Activated CD4-positive, alpha-beta T cell treated with anti-CD3 and anti-CD28 coated beads, Interleukin-2, Interleukin-6, amounts not matched to agents 100 ng/mL and 50 ng/mL, durations not matched to agents 16 hours and 8 hours (primary cell): ENCODE measurements at regions not wholly inside any gene's neighbourhood (a gene's known extent, or its start where the extent isn't known, plus 50 kb on each side); places are given as distances from the start of the nearest gene placed in this dataset.

Experiments used
- DNase-seq: peaks from one replicate; pipeline ENCODE4 v3.0.0-alpha.2; 2020

GRCh38 chr2:238562446-238562845, 135.7 kb downstream of the ASB1 start:
- no peak for DNase-seq

- DNase-seq, result no peak
Measured at GRCh38 chr2:238563551-238563950, 136.8 kb downstream of the ASB1 start.

GRCh38 chr2:238564286-238564920, 137.7 kb downstream of the ASB1 start:
- no peak for DNase-seq

- no peak for DNase-seq
Measured at GRCh38 chr2:238565031-238565430, 138.3 kb downstream of the ASB1 start.

GRCh38 chr2:238566001-238566645, 139.4 kb downstream of the ASB1 start:
- no peak for DNase-seq

GRCh38 chr2:238567067-238567855, 140.5 kb downstream of the ASB1 start:
- DNase-seq, result no peak

GRCh38 chr2:238567996-238568395, 141.3 kb downstream of the ASB1 start:
- DNase-seq, result no peak

- DNase-seq, result no peak
Measured at GRCh38 chr2:238568455-238569440, 142.0 kb downstream of the ASB1 start.

- no peak for DNase-seq
Measured at GRCh38 chr2:238569507-238570195, 142.9 kb downstream of the ASB1 start.

GRCh38 chr2:238570391-238570790, 143.7 kb downstream of the ASB1 start:
- no peak for DNase-seq

GRCh38 chr2:238570926-238571325, 144.2 kb downstream of the ASB1 start:
- no peak for DNase-seq

GRCh38 chr2:238571661-238572372, 145.1 kb downstream of the ASB1 start:
- DNase-seq, result no peak

- peak; percentile 11 for DNase-seq
Measured at GRCh38 chr2:238573065-238573778, 146.5 kb downstream of the ASB1 start.

- no peak for DNase-seq
Measured at GRCh38 chr2:238573916-238574315, 147.2 kb downstream of the ASB1 start.

GRCh38 chr2:238574490-238575271, 148.0 kb downstream of the ASB1 start:
- DNase-seq, result no peak

GRCh38 chr2:238576674-238577073, 149.9 kb downstream of the ASB1 start:
- DNase-seq, result no peak

GRCh38 chr2:238578256-238578655, 151.5 kb downstream of the ASB1 start:
- no peak for DNase-seq

- DNase-seq, result no peak
Measured at GRCh38 chr2:238580486-238580885, 153.8 kb downstream of the ASB1 start.

GRCh38 chr2:238581126-238581525, 154.4 kb downstream of the ASB1 start:
- DNase-seq, result no peak

- DNase-seq, result no peak
Measured at GRCh38 chr2:238582159-238582558, 155.4 kb downstream of the ASB1 start.
